Trophoblast cell (in vitro differentiated cells and primary cell): ENCODE measurements at regions not wholly inside any gene's neighbourhood (a gene's known extent, or its start where the extent isn't known, plus 50 kb on each side); places are given as distances from the start of the nearest gene placed in this dataset.
A peak's percentile ranks its signal among the peaks of the same experiment; 100 is the strongest.
"Not testable (repeated sequence)": the region's sequence is repeated elsewhere in the genome, so short reads cannot be mapped to it uniquely, and the experiment has no call there.

ENCODE experiments used
- DNase-seq, 2 donors: peaks; one replicate each; pipeline ENCODE4 v3.0.0-alpha.2; 2016
- H2AFZ ChIP-seq: 2 replicates; pipeline ENCODE4 v1.6.1; 2013; ENCODE audit warnings: low read length, moderate library complexity, mild to moderate bottlenecking; ENCODE audit not compliant: insufficient read depth, poor library complexity
- H2AK5ac ChIP-seq: 2 replicates; pipeline ENCODE4 v1.6.1; 2013; ENCODE audit warnings: mild to moderate bottlenecking, low read length
- H2BK120ac ChIP-seq: 2 replicates; pipeline ENCODE4 v1.6.1; 2013; ENCODE audit warnings: low read length, mild to moderate bottlenecking, moderate library complexity; ENCODE audit not compliant: insufficient read depth, poor library complexity
- H2BK12ac ChIP-seq: 2 replicates; pipeline ENCODE4 v1.6.1; 2013; ENCODE audit warnings: mild to moderate bottlenecking, low read length, moderate library complexity
- H2BK5ac ChIP-seq: 2 replicates; pipeline ENCODE4 v1.6.1; 2013; ENCODE audit warnings: low read length, low read depth, moderate library complexity, mild to moderate bottlenecking; ENCODE audit not compliant: poor library complexity
- H3K14ac ChIP-seq: 2 replicates; pipeline ENCODE4 v1.6.1; 2013; ENCODE audit warnings: mild to moderate bottlenecking, low read length
- H3K18ac ChIP-seq: 2 replicates; pipeline ENCODE4 v1.6.1; 2013; ENCODE audit warnings: mild to moderate bottlenecking, low read length
- H3K23ac ChIP-seq: 2 replicates; pipeline ENCODE4 v1.6.1; 2013; ENCODE audit warnings: low read length
- H3K27ac ChIP-seq: 2 replicates; pipeline ENCODE4 v1.5.1; 2013; ENCODE audit warnings: low read depth, mild to moderate bottlenecking, inconsistent platforms, low read length, moderate library complexity
- H3K27me3 ChIP-seq: 2 replicates; pipeline ENCODE4 v1.6.1; 2013; ENCODE audit warnings: inconsistent platforms, mild to moderate bottlenecking, low read length, moderate library complexity; ENCODE audit not compliant: insufficient read depth
- H3K36me3 ChIP-seq, 2 experiments: 1 replicate in 1 of 2; 2 replicates in 1 of 2; pipeline ENCODE4 v1.6.1; 2013; ENCODE audit warnings: low read length in 2 of 2, mild to moderate bottlenecking in 2 of 2, moderate library complexity in 1 of 2; ENCODE audit not compliant: insufficient read depth in 2 of 2, control insufficient read depth in 1 of 2
- H3K4ac ChIP-seq: 2 replicates; pipeline ENCODE4 v1.6.1; 2013; ENCODE audit warnings: low read depth, mild to moderate bottlenecking, low read length, moderate library complexity
- H3K4me1 ChIP-seq, 2 experiments: 1 replicate in 1 of 2; 2 replicates in 1 of 2; pipeline ENCODE4 v1.6.1; 2013; ENCODE audit warnings: low read length in 2 of 2, mild to moderate bottlenecking in 2 of 2, moderate library complexity in 1 of 2; ENCODE audit not compliant: insufficient read depth in 2 of 2, control insufficient read depth in 1 of 2
- H3K4me2 ChIP-seq: 2 replicates; pipeline ENCODE4 v1.6.1; 2013; ENCODE audit warnings: inconsistent platforms, mild to moderate bottlenecking, low read length, moderate library complexity
- H3K4me3 ChIP-seq: 2 replicates; pipeline ENCODE4 v1.5.1; 2013; ENCODE audit warnings: mild to moderate bottlenecking, low read depth, low read length, inconsistent platforms
- H3K79me1 ChIP-seq: one replicate; pipeline ENCODE4 v1.6.1; 2013; ENCODE audit warnings: low read length
- H3K79me2 ChIP-seq: 2 replicates; pipeline ENCODE4 v1.6.1; 2013; ENCODE audit warnings: low read length, mild to moderate bottlenecking; ENCODE audit not compliant: control insufficient read depth, insufficient read depth, poor library complexity
- H3K9ac ChIP-seq: 2 replicates; pipeline ENCODE4 v1.6.1; 2013; ENCODE audit warnings: mild to moderate bottlenecking, low read length
- H3K9me3 ChIP-seq: 2 replicates; pipeline ENCODE4 v1.6.1; 2013; ENCODE audit warnings: low read depth, mild to moderate bottlenecking, control low read depth, inconsistent platforms, low read length; ENCODE audit not compliant: insufficient read depth
- H4K12ac ChIP-seq: 2 replicates; pipeline ENCODE4 v1.6.1; 2013; ENCODE audit warnings: low read depth, mild to moderate bottlenecking, low read length, moderate library complexity
- H4K8ac ChIP-seq: 2 replicates; pipeline ENCODE4 v1.6.1; 2013; ENCODE audit warnings: low read depth, mild to moderate bottlenecking, low read length, moderate library complexity
- H4K91ac ChIP-seq: one replicate; pipeline ENCODE4 v1.6.1; 2013; ENCODE audit warnings: low read depth, mild to moderate bottlenecking, low read length, moderate library complexity
- WGBS: extraction: QIAGEN DNeasy Blood & Tissue Kit; methylation state at CpG from one replicate; pipeline ENCODE4 v1.1.7; 2013; ENCODE audit warnings: missing lambda C conversion rate; ENCODE audit not compliant: insufficient read length, insufficient coverage; ENCODE audit errors: extremely low coverage; 5-methylcytosine and 5-hydroxymethylcytosine counted together

DNA sequence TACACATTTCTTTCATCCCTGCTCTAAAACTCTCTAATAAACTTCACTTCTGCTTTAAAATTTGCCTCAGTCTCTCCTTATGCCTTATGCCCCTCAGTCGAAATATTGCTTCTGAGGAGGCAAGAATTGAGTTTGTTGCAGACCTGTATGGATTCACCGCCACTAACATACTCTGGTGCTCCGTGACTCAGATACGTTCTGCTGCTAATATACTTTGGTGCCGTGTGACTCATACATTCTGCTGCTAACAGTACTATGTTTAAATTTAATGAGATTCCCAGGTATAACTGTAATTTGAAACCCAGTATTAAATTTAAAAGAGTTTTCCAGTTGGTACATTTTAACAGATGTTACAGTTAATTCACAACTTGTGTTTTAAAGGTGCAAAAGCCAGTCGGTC, 82.0 kb upstream of the TGIF2LX start:
- H3K4me3 ChIP-seq, H3K79me1 ChIP-seq, H3K4ac ChIP-seq, H3K27ac ChIP-seq, H3K27me3 ChIP-seq, H3K36me3 ChIP-seq, H3K18ac ChIP-seq, H3K79me2 ChIP-seq, DNase-seq, H3K9me3 ChIP-seq, H3K4me2 ChIP-seq, H4K91ac ChIP-seq, H2AFZ ChIP-seq, H3K4me1 ChIP-seq, H3K14ac ChIP-seq, H2AK5ac ChIP-seq, H3K23ac ChIP-seq, H2BK12ac ChIP-seq, H2BK5ac ChIP-seq, H3K9ac ChIP-seq, H4K12ac ChIP-seq, H2BK120ac ChIP-seq, H4K8ac ChIP-seq: not testable (repeated sequence)
- whole genome bisulfite sequencing = no CpG with 5 or more reads among the region's 6 CpGs

DNA sequence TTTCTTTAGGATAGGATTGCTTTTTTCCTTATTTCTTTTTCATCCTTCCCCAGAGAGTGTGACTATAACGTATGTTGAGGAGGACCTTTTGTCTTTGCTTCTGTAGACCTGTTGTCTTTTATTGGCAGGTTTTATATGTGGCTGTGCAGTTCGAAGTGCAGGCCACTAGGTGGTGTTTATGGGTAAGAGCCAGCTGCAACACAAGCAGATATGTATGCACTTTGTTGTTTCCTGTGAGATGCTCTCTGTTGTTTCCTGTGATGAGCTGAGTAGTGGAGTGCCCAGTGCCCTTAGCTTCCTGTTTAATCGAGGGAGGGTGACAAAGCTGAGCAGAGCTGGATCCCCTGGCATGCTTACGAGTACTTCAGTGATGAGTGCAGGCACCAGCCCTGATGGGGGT, 50.0 kb upstream of the TGIF2LX start:
- peak; percentile 0 to 50 for DNase-seq
- H2AFZ ChIP-seq, H3K9me3 ChIP-seq, H3K18ac ChIP-seq, H3K79me2 ChIP-seq, H2BK12ac ChIP-seq, H3K14ac ChIP-seq, H3K27me3 ChIP-seq, H3K4me3 ChIP-seq, H3K4me1 ChIP-seq, H3K36me3 ChIP-seq, H2BK120ac ChIP-seq, H3K79me1 ChIP-seq, H4K8ac ChIP-seq, H2BK5ac ChIP-seq, H3K9ac ChIP-seq, H3K23ac ChIP-seq, H3K4ac ChIP-seq, H4K91ac ChIP-seq, H4K12ac ChIP-seq, H3K27ac ChIP-seq, H2AK5ac ChIP-seq, H3K4me2 ChIP-seq: not testable (repeated sequence)
- WGBS = no CpG with 5 or more reads among the region's 4 CpGs
